ENCODE measurements at regions not wholly inside any gene's neighbourhood (a gene's known extent, or its start where the extent isn't known, plus 50 kb on each side); places are given as distances from the start of the nearest gene placed in this dataset.

- Histone ChIP-seq H3K4me1 (no peaks in the 10 kb centered on the region), H3K4me3 (ENCODE audit: low read depth, low read length) (no peak overlapping the region), H3K27ac (no peak overlapping the region), H2AFZ (no peak overlapping the region), H3K36me3 (ENCODE audit: control insufficient read depth, insufficient read depth, low read length) (no peaks in the 10 kb centered on the region), H3K4me2 (ENCODE audit: low read length) (no peak overlapping the region), H3K9ac (no peak overlapping the region), H3K79me2 (no peaks in the 10 kb centered on the region), H3K9me3 (ENCODE audit: control insufficient read depth, low read length) (no peaks in the 10 kb centered on the region), H3K27me3 (ENCODE audit: control insufficient read depth, insufficient read depth, low read length) (no peaks in the 10 kb centered on the region)
- no peak for TF ChIP-seq CTCF (IDR thresholded peaks at IDR 0.05)
These were observed 454.6 kb upstream of the EYS start for GRCh38 chr6:66161546-66162108.

GRCh38 chr6:66159937-66160336, 452.9 kb upstream of the EYS start:
- H3K9ac ChIP-seq: no peak overlapping the region
- H3K27ac ChIP-seq: no peak overlapping the region
- no peak overlapping the region for H2AFZ ChIP-seq
- no peaks in the 10 kb centered on the region for H3K27me3 ChIP-seq (ENCODE audit: control insufficient read depth, insufficient read depth, low read length)
- no peaks in the 10 kb centered on the region for H3K79me2 ChIP-seq
- no peak overlapping the region for H3K4me2 ChIP-seq (ENCODE audit: low read length)
- no peaks in the 10 kb centered on the region for H3K9me3 ChIP-seq (ENCODE audit: control insufficient read depth, low read length)
- H3K4me1 ChIP-seq: no peaks in the 10 kb centered on the region
- H3K4me3 ChIP-seq (ENCODE audit: low read depth, low read length): no peak overlapping the region
- no peaks in the 10 kb centered on the region for H3K36me3 ChIP-seq (ENCODE audit: control insufficient read depth, insufficient read depth, low read length)
- TF ChIP-seq CTCF (IDR thresholded peaks at IDR 0.05): no peak

- Histone ChIP-seq H3K36me3 (ENCODE audit: control insufficient read depth, insufficient read depth, low read length) (no peaks in the 10 kb centered on the region), H3K79me2 (no peaks in the 10 kb centered on the region), H3K27me3 (ENCODE audit: control insufficient read depth, insufficient read depth, low read length) (no peaks in the 10 kb centered on the region), H3K27ac (no peak overlapping the region), H3K4me1 (no peaks in the 10 kb centered on the region), H2AFZ (no peak overlapping the region), H3K9me3 (ENCODE audit: control insufficient read depth, low read length) (no peaks in the 10 kb centered on the region), H3K4me2 (ENCODE audit: low read length) (no peak overlapping the region), H3K4me3 (ENCODE audit: low read depth, low read length) (no peak overlapping the region), H3K9ac (no peak overlapping the region)
- TF ChIP-seq CTCF (IDR thresholded peaks at IDR 0.05): no peak
These were observed 446.2 kb upstream of the EYS start for GRCh38 chr6:66153247-66153646.

- no peak for TF ChIP-seq CTCF (IDR thresholded peaks at IDR 0.05)
- Histone ChIP-seq H3K27me3 (ENCODE audit: control insufficient read depth, insufficient read depth, low read length) (no peaks in the 10 kb centered on the region), H3K36me3 (ENCODE audit: control insufficient read depth, insufficient read depth, low read length) (no peaks in the 10 kb centered on the region)
These were observed 442.1 kb upstream of the EYS start for GRCh38 chr6:66149132-66149531.

GRCh38 chr6:66145867-66146266, 438.8 kb upstream of the EYS start:
- Histone ChIP-seq H3K27ac (no peak overlapping the region), H3K27me3 (ENCODE audit: control insufficient read depth, insufficient read depth, low read length) (no peaks in the 10 kb centered on the region), H3K9ac (no peak overlapping the region), H3K36me3 (ENCODE audit: control insufficient read depth, insufficient read depth, low read length) (no peaks in the 10 kb centered on the region), H3K79me2 (no peaks in the 10 kb centered on the region), H3K4me1 (no peaks in the 10 kb centered on the region), H3K9me3 (ENCODE audit: control insufficient read depth, low read length) (no peaks in the 10 kb centered on the region), H3K4me3 (ENCODE audit: low read depth, low read length) (no peak overlapping the region), H3K4me2 (ENCODE audit: low read length) (no peak overlapping the region), H2AFZ (no peak overlapping the region)
- no peak for TF ChIP-seq CTCF (IDR thresholded peaks at IDR 0.05)

More at GRCh38 chr6:66149132-66149531, 442.1 kb upstream of the EYS start:
- Histone ChIP-seq H3K9me3 (ENCODE audit: control insufficient read depth, low read length) (no peaks in the 10 kb centered on the region), H3K4me3 (ENCODE audit: low read depth, low read length) (no peak overlapping the region), H3K27ac (no peak overlapping the region), H3K4me2 (ENCODE audit: low read length) (no peak overlapping the region), H3K9ac (no peak overlapping the region), H3K4me1 (no peaks in the 10 kb centered on the region), H2AFZ (no peak overlapping the region), H3K79me2 (no peaks in the 10 kb centered on the region)
